Psoas muscle (tissue), 7 donors: ENCODE measurements at regions not wholly inside any gene's neighbourhood (a gene's known extent, or its start where the extent isn't known, plus 50 kb on each side); places are given as distances from the start of the nearest gene placed in this dataset.

Experiments
- ATAC-seq, 4 donors: fragments of 200-7000 bp; cut with Tn5 transposase; one replicate each; pipeline ENCODE4 v1.9.1; 2020; ENCODE audit warnings: moderate library complexity in 3 of 4, mild to moderate bottlenecking in 2 of 4
- DNase-seq, 2 donors: peaks; one replicate each; pipeline ENCODE4 v3.0.0-alpha.2; 2020
- H3K27ac ChIP-seq: fragments of 200-600 bp; one replicate; pipeline ENCODE4 v1.8.0; 2022
- H3K27me3 ChIP-seq, 3 donors: fragments of 200-600 bp in 1 of 3; one replicate each; pipeline versions ENCODE4 v1.6.1 to v1.8.0; 2013 to 2022; ENCODE audit warnings: low read length in 2 of 3, mild to moderate bottlenecking in 2 of 3, moderate library complexity in 1 of 3; ENCODE audit not compliant: insufficient read depth in 3 of 3
- H3K36me3 ChIP-seq, 2 donors: fragments of 200-600 bp in 1 of 2; one replicate each; pipeline versions ENCODE4 v1.6.1 to v1.8.0; 2013 to 2022; ENCODE audit warnings: low read depth in 1 of 2, mild to moderate bottlenecking in 1 of 2, moderate library complexity in 1 of 2; ENCODE audit not compliant: insufficient read depth in 1 of 2
- H3K4me1 ChIP-seq: fragments of 200-600 bp; one replicate; pipeline ENCODE4 v1.8.0; 2022
- H3K4me3 ChIP-seq: fragments of 200-600 bp; one replicate; pipeline ENCODE4 v1.8.0; 2022; ENCODE audit warnings: mild to moderate bottlenecking
- H3K9me3 ChIP-seq: fragments of 200-600 bp; one replicate; pipeline ENCODE4 v1.8.0; 2022
- CTCF ChIP-seq: fragments of 200-600 bp; IDR thresholded peaks from one replicate; pipeline ENCODE4 v1.8.0; 2022; ENCODE audit warnings: antibody characterized with exemption
- WGBS, 3 donors: extraction: QIAGEN DNeasy Blood & Tissue Kit; methylation state at CpG; one replicate each; pipeline versions ENCODE4 v1.1.6 to v1.1.7; 2013; 5-methylcytosine and 5-hydroxymethylcytosine counted together
- intact Hi-C, 2 donors: fragments of 100-400 bp; cut with DNase I; formaldehyde crosslinking; loops; one replicate each; pipeline versions ENCODE4 v1.11.0 to v1.14.2; 2022
- donor health status: healthy with polysubstance abuse.
- donor health status: DM: no; HTN: no; CAD: no; lungs with moderate emphysema.
- donor health status: Bipolar disorder and iron deficiency.
- donor health status: healthy.
- donor health status: DM: yes; HTN: yes; CAD: no.
- donor health status: DM: no; HTN: no; CAD: no.
- donor health status: DM: yes; HTN: yes; CAD: no.

- H3K4me1 ChIP-seq: no peaks in the 10 kb centered on the region
- H3K27me3 ChIP-seq: peaks cover 0 to 3% (median 0%) of the 10 kb centered on the region in 3 donors
- intact Hi-C loops: no loop called here
- WGBS, 3 donors: 45 to 53% (median 45%) methylated on average over 8 of the region's 8 CpGs
- no peak for DNase-seq
- H3K36me3 ChIP-seq: no peaks in the 10 kb centered on the region
- no peak overlapping the region for H3K27ac ChIP-seq
- TF ChIP-seq CTCF: no peak
- no peak overlapping the region for H3K4me3 ChIP-seq
- H3K9me3 ChIP-seq: no peaks in the 10 kb centered on the region
- no peak for ATAC-seq
Observed at GRCh38 chr1:212495766-212496494, 63.2 kb downstream of the NENF start.

GRCh38 chr1:212496682-212497081 lies 64.0 kb downstream of the NENF start:
- no peak for TF ChIP-seq CTCF
- no peaks in the 10 kb centered on the region for H3K9me3 ChIP-seq
- WGBS, 3 donors: 85 to 89% (median 87%) methylated on average over 4 of the region's 4 CpGs
- peaks cover 0 to 3% (median 0%) of the 10 kb centered on the region in 3 donors for H3K27me3 ChIP-seq
- H3K36me3 ChIP-seq: no peaks in the 10 kb centered on the region
- no peaks in the 10 kb centered on the region for H3K4me1 ChIP-seq
- H3K4me3 ChIP-seq: no peak overlapping the region
- H3K27ac ChIP-seq: no peak overlapping the region
- ATAC-seq (no peak), DNase-seq (no peak)
- intact Hi-C loops: no loop called here

- ATAC-seq: no peak
- Histone ChIP-seq H3K27ac (no peak overlapping the region), H3K36me3 (no peaks in the 10 kb centered on the region), H3K9me3 (no peaks in the 10 kb centered on the region), H3K4me1 (no peaks in the 10 kb centered on the region), H3K4me3 (no peak overlapping the region), H3K27me3 (peaks cover 0 to 3% (median 0%) of the 10 kb centered on the region in 3 donors)
- DNase-seq: no peak
- TF ChIP-seq CTCF: no peak
- intact Hi-C loops: no loop called here
- WGBS, 3 donors: 92 to 96% (median 94%) methylated on average over 3 of the region's 3 CpGs
Observed at GRCh38 chr1:212497553-212497952, 64.8 kb downstream of the NENF start.

GRCh38 chr1:212498283-212499040 lies 65.7 kb downstream of the NENF start:
- H3K4me1 ChIP-seq: no peaks in the 10 kb centered on the region
- DNase-seq (no peak), ATAC-seq (no peak)
- H3K27me3 ChIP-seq: peaks cover 0 to 3% (median 0%) of the 10 kb centered on the region in 3 donors
- no peak overlapping the region for H3K4me3 ChIP-seq
- TF ChIP-seq CTCF: no peak
- no peaks in the 10 kb centered on the region for H3K36me3 ChIP-seq
- WGBS, 3 donors: 82 to 87% (median 86%) methylated on average over 9 of the region's 9 CpGs
- H3K27ac ChIP-seq: no peak overlapping the region
- H3K9me3 ChIP-seq: no peaks in the 10 kb centered on the region
- intact Hi-C loops: no loop called here
